ENCODE measurements at regions not wholly inside any gene's neighbourhood (a gene's known extent, or its start where the extent isn't known, plus 50 kb on each side); places are given as distances from the start of the nearest gene placed in this dataset.

DNA sequence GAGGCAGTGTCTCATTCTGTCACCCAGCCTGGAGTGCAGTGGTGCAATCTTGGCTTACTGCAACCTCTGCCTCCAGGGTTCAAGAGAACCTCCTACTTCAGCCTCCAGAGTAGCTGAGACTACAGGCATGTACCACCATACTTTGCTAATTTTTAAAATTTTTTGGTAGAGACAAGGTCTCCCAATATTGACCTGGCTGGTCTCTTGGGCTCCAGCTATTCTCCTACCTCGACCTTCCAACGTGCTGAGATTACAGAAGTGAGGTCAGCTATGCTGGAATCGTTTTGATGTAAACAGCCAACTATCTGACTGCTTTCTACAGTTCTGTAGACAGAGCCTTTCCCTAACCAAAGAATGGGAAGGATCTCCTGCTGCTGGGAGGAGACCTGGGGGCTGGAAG, 375.8 kb downstream of the GATA3 start:
- Histone ChIP-seq H3K4me1 (ENCODE audit: insufficient read depth, low read length) (no peaks in the 10 kb centered on the region), H3K4me3 (ENCODE audit: low read length) (no peak overlapping the region), H3K36me3 (ENCODE audit: insufficient read depth, low read length) (no peaks in the 10 kb centered on the region), H3K9me3 (ENCODE audit: control insufficient read depth in 1 of 2, insufficient read depth in 1 of 2, low read length in 2 of 2) (no peaks in the 10 kb centered on the region), H3K27me3 (ENCODE audit: control insufficient read depth in 1 of 2, insufficient read depth in 2 of 2, low read length in 2 of 2) (no peaks in the 10 kb centered on the region), H3K27ac (ENCODE audit: low read depth in 1 of 2, low read length in 2 of 2) (no peak overlapping the region)
- no peaks in the 10 kb centered on the region for H3K27me3 Mint-ChIP-seq
- no peak overlapping the region for H3K27ac Mint-ChIP-seq
- intact Hi-C loops (cut with DNase I, micrococcal nuclease), result no loop called here
- DNase-seq (no peak), ATAC-seq (ENCODE audit: poor library complexity) (no peak)
- TF ChIP-seq, protein P1, sequence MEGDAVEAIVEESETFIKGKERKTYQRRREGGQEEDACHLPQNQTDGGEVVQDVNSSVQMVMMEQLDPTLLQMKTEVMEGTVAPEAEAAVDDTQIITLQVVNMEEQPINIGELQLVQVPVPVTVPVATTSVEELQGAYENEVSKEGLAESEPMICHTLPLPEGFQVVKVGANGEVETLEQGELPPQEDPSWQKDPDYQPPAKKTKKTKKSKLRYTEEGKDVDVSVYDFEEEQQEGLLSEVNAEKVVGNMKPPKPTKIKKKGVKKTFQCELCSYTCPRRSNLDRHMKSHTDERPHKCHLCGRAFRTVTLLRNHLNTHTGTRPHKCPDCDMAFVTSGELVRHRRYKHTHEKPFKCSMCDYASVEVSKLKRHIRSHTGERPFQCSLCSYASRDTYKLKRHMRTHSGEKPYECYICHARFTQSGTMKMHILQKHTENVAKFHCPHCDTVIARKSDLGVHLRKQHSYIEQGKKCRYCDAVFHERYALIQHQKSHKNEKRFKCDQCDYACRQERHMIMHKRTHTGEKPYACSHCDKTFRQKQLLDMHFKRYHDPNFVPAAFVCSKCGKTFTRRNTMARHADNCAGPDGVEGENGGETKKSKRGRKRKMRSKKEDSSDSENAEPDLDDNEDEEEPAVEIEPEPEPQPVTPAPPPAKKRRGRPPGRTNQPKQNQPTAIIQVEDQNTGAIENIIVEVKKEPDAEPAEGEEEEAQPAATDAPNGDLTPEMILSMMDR (IDR thresholded peaks at IDR 0.05), result no peak
- H3K9me3 Mint-ChIP-seq, result no peaks in the 10 kb centered on the region
- CTCF ChIA-PET, result interaction anchor here (1.7 to 2.1 kb wide), 2 partner anchors 11 to 16 kb away, joined by 3 to 7 read pairs; no protein-coding TSS in a partner anchor
- peaks cover 3% of the 10 kb centered on the region for H3K4me1 Mint-ChIP-seq (ENCODE audit: low read depth)
- POLR2A ChIA-PET, result no interaction called here
- no peak overlapping the region for H3K4me3 Mint-ChIP-seq
- no peaks in the 10 kb centered on the region for H3K36me3 Mint-ChIP-seq (ENCODE audit: low read depth)

DNA sequence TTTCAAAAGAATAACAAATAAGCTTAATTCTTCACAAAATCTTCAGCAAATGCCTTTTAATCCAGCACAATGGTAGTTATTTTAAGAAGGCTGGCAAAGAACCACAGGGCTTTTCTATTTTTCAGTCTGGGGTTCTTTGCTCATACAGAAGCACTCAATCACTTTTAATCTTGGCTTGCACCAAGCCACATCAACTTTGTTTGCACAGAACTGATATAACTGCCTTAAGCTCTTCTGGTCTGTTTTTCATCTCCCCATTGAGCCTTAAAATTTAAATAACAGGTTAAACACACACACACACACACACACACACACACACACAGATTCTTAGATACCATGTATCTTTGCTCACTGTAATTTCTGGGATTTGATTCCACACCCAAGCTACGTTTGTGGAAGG, 377.0 kb downstream of the GATA3 start:
- Histone ChIP-seq H3K4me1 (ENCODE audit: insufficient read depth, low read length) (no peaks in the 10 kb centered on the region), H3K27ac (ENCODE audit: low read depth in 1 of 2, low read length in 2 of 2) (no peak overlapping the region), H3K36me3 (ENCODE audit: insufficient read depth, low read length) (no peaks in the 10 kb centered on the region), H3K27me3 (ENCODE audit: control insufficient read depth in 1 of 2, insufficient read depth in 2 of 2, low read length in 2 of 2) (no peaks in the 10 kb centered on the region), H3K9me3 (ENCODE audit: control insufficient read depth in 1 of 2, insufficient read depth in 1 of 2, low read length in 2 of 2) (no peaks in the 10 kb centered on the region), H3K4me3 (ENCODE audit: low read length) (no peak overlapping the region)
- Mint-ChIP-seq H3K36me3 (ENCODE audit: low read depth) (no peaks in the 10 kb centered on the region), H3K4me3 (no peak overlapping the region), H3K9me3 (no peaks in the 10 kb centered on the region), H3K4me1 (ENCODE audit: low read depth) (no peaks in the 10 kb centered on the region), H3K27ac (no peak overlapping the region), H3K27me3 (no peaks in the 10 kb centered on the region)
- no peak for ATAC-seq (ENCODE audit: poor library complexity)
- POLR2A ChIA-PET, result interaction anchor here (0.6 to 1.8 kb wide), 3 partner anchors 99 to 379 kb away, joined by 3 to 4 read pairs (median 3); no protein-coding TSS in a partner anchor
- DNase-seq, result no peak
- CTCF ChIA-PET, result no interaction called here
- TF ChIP-seq, protein P1 (IDR thresholded peaks at IDR 0.05), result no peak
- intact Hi-C loops (cut with DNase I, micrococcal nuclease), result no loop called here

DNA sequence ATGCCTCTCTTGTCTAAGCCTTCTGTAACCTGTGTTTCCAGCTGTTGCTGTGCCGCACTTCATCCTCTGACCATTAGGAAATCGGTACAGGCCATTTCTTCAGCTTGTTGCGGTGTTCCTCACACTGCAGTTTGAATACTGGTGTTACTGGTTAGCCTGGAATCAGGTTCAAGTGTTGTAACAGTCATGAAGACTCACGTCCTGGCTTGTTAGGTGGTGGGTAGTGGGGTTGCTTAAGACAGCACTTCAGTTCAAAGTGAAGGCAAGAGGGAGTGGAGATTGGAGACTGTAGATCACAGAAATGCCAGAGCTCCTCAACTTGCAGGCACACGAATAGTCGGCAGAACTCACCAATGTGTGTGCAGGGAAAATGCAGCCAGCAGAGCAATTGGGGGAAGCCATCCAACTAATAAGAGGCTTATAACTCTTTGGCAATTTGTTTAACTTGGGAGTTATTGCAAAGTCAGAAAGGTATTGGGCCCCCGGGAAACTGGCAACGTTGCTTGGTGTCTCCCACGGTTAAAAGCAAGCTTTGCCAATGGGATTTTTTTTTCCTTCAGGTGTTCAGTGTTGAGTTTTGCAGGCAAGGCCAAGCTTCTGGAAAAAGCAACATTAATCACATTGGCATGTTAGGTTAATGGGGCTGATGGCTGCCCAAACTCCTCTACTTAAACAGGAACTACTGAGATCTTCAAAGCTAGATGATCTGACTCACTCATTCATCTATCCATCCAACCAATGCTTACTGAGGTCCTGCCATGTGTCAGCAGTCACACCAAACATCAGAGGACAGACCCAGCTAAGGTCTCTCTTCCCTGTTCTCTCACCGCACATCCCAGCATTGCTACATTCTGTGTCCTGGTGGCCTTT, 380.9 kb downstream of the GATA3 start:
- ATAC-seq (ENCODE audit: poor library complexity) (no peak), DNase-seq (no peak)
- ChIA-PET POLR2A (no interaction called here), CTCF (no interaction called here)
- Mint-ChIP-seq H3K36me3 (ENCODE audit: low read depth) (no peaks in the 10 kb centered on the region), H3K27me3 (no peaks in the 10 kb centered on the region), H3K4me1 (ENCODE audit: low read depth) (peaks cover 27% of the 10 kb centered on the region), H3K27ac (no peak overlapping the region), H3K9me3 (no peaks in the 10 kb centered on the region), H3K4me3 (no peak overlapping the region)
- peaks cover 23% of the 10 kb centered on the region for H3K4me1 ChIP-seq (ENCODE audit: insufficient read depth, low read length)
- H3K27me3 ChIP-seq (ENCODE audit: control insufficient read depth in 1 of 2, insufficient read depth in 2 of 2, low read length in 2 of 2), result no peaks in the 10 kb centered on the region
- TF ChIP-seq, protein P1 (IDR thresholded peaks at IDR 0.05), result no peak
- no peak overlapping the region for H3K4me3 ChIP-seq (ENCODE audit: low read length)
- no peaks in the 10 kb centered on the region for H3K9me3 ChIP-seq (ENCODE audit: control insufficient read depth in 1 of 2, insufficient read depth in 1 of 2, low read length in 2 of 2)
- intact Hi-C loops (cut with DNase I, micrococcal nuclease), result no loop called here
- no peak overlapping the region for H3K27ac ChIP-seq (ENCODE audit: low read depth in 1 of 2, low read length in 2 of 2)
- H3K36me3 ChIP-seq (ENCODE audit: insufficient read depth, low read length), result no peaks in the 10 kb centered on the region

All from CD4-positive, alpha-beta T cell (primary cell).